ENCODE measurements at regions not wholly inside any gene's neighbourhood (a gene's known extent, or its start where the extent isn't known, plus 50 kb on each side); places are given as distances from the start of the nearest gene placed in this dataset.

- no peak for TF ChIP-seq POLR2AphosphoS5 (IDR thresholded peaks at IDR 0.05; ENCODE audit: low read depth, low read length)
- TF ChIP-seq POLR2A (IDR thresholded peaks at IDR 0.05; ENCODE audit: low read depth, low read length): no peak
Observed at GRCh38 chr3:182716114-182716688, 77.1 kb upstream of the ATP11B start.

Data from GM12892 (cell line).